Hepatocyte (in vitro differentiated cells): ENCODE measurements at regions not wholly inside any gene's neighbourhood (a gene's known extent, or its start where the extent isn't known, plus 50 kb on each side); places are given as distances from the start of the nearest gene placed in this dataset.

ENCODE experiments used
- EZH2 ChIP-seq: fragments of 200-600 bp; sonication (generic); IDR thresholded peaks from 2 replicates; pipeline ENCODE4 v1.6.1; 2016; ENCODE audit warnings: antibody characterized with exemption, mild to moderate bottlenecking, borderline replicate concordance
- TF ChIP-seq, protein P1 (sequence below): fragments of 200-600 bp; sonication (generic); IDR thresholded peaks from 2 replicates; pipeline ENCODE4 v1.5.1; 2016; ENCODE audit warnings: antibody characterized with exemption, mild to moderate bottlenecking; ENCODE audit not compliant: poor library complexity

DNA sequence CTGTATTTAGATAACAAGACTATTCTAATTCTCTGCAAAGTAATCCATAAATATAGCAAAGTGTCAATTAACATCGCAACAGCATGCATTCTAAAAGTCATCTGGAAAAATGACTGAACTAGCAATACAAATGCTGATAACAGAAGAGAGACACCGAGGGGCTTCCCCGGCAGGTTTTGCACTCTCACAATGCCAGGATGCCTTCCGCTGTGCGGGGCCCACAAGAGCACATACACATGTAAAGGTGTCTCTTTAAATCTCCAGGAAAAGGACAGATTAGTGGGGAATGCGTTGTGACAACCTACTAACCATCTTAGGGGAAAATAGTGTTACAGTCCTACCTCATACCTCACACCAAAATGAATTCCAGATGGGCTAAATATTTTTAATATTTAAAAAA is 86.9 kb downstream of the CXCL12 start:
- TF ChIP-seq, protein P1, sequence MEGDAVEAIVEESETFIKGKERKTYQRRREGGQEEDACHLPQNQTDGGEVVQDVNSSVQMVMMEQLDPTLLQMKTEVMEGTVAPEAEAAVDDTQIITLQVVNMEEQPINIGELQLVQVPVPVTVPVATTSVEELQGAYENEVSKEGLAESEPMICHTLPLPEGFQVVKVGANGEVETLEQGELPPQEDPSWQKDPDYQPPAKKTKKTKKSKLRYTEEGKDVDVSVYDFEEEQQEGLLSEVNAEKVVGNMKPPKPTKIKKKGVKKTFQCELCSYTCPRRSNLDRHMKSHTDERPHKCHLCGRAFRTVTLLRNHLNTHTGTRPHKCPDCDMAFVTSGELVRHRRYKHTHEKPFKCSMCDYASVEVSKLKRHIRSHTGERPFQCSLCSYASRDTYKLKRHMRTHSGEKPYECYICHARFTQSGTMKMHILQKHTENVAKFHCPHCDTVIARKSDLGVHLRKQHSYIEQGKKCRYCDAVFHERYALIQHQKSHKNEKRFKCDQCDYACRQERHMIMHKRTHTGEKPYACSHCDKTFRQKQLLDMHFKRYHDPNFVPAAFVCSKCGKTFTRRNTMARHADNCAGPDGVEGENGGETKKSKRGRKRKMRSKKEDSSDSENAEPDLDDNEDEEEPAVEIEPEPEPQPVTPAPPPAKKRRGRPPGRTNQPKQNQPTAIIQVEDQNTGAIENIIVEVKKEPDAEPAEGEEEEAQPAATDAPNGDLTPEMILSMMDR, result no peak
- TF ChIP-seq EZH2, result no peak
